Mucosa of descending colon (tissue), 3 donors: ENCODE measurements at regions not wholly inside any gene's neighbourhood (a gene's known extent, or its start where the extent isn't known, plus 50 kb on each side); places are given as distances from the start of the nearest gene placed in this dataset.

Experiments used
- ATAC-seq: fragments of 200-7000 bp; cut with Tn5 transposase; one replicate; pipeline ENCODE4 v1.9.1; 2020; ENCODE audit warnings: mild to moderate bottlenecking, moderate library complexity
- DNase-seq, 3 donors: peaks; one replicate each; pipeline ENCODE4 v3.0.0-alpha.2; 2020
- H3K36me3 ChIP-seq: fragments of 200-600 bp; one replicate; pipeline ENCODE4 v1.8.0; 2021; ENCODE audit warnings: low read depth, mild to moderate bottlenecking
- H3K4me1 ChIP-seq: fragments of 200-600 bp; one replicate; pipeline ENCODE4 v1.8.0; 2021; ENCODE audit warnings: low read depth, mild to moderate bottlenecking
- H3K4me3 ChIP-seq: fragments of 200-600 bp; one replicate; pipeline ENCODE4 v1.8.0; 2021; ENCODE audit warnings: mild to moderate bottlenecking
- H3K9me3 ChIP-seq: fragments of 200-600 bp; one replicate; pipeline ENCODE4 v1.8.0; 2021; ENCODE audit warnings: mild to moderate bottlenecking
- intact Hi-C, 2 donors: fragments of 100-400 bp; cut with DNase I in 1 of 2; cut with micrococcal nuclease in 1 of 2; formaldehyde crosslinking; loops; one replicate each; pipeline versions ENCODE4 v1.11.0 to v1.11.1; 2022; cut with DNase I, micrococcal nuclease
- TF ChIP-seq, protein P1 (sequence below): fragments of 200-600 bp; IDR thresholded peaks from one replicate; pipeline ENCODE4 v1.8.0; 2022; ENCODE audit warnings: antibody characterized with exemption, mild to moderate bottlenecking
- donor health status: DM: no; HTN: no; CAD: no; lungs with moderate emphysema.
- donor health status: DM: no; HTN: no; CAD: no.
- donor health status: DM: no; HTN: yes; CAD: no.

DNA sequence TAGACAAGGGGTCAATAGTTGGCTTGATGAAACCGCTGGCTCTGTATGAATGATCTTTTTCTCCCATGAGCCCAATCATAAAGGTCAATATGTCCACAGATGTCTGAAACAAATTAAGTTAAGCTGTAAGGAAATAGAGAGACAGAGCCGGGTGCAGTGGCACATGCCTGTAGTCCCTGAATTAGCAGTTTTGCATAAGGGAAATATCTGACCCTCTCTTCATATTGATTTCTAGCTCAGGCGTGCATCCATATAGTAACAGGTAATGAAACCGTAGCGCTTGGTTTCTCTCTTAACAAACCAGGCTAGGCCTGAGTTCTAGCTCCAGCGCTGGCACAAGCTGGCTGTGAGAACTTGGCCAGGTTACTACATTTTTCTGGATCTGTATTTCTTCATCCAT, 118.1 kb upstream of the ERCC6L2 start:
- TF ChIP-seq, protein P1, sequence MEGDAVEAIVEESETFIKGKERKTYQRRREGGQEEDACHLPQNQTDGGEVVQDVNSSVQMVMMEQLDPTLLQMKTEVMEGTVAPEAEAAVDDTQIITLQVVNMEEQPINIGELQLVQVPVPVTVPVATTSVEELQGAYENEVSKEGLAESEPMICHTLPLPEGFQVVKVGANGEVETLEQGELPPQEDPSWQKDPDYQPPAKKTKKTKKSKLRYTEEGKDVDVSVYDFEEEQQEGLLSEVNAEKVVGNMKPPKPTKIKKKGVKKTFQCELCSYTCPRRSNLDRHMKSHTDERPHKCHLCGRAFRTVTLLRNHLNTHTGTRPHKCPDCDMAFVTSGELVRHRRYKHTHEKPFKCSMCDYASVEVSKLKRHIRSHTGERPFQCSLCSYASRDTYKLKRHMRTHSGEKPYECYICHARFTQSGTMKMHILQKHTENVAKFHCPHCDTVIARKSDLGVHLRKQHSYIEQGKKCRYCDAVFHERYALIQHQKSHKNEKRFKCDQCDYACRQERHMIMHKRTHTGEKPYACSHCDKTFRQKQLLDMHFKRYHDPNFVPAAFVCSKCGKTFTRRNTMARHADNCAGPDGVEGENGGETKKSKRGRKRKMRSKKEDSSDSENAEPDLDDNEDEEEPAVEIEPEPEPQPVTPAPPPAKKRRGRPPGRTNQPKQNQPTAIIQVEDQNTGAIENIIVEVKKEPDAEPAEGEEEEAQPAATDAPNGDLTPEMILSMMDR, result no peak
- ATAC-seq, result no peak
- no peaks in the 10 kb centered on the region for H3K9me3 ChIP-seq
- H3K4me1 ChIP-seq, result peaks cover 4% of the 10 kb centered on the region
- H3K36me3 ChIP-seq, result no peaks in the 10 kb centered on the region
- no peak for DNase-seq
- H3K4me3 ChIP-seq, result no peak overlapping the region
- intact Hi-C loops, result no loop called here

DNA sequence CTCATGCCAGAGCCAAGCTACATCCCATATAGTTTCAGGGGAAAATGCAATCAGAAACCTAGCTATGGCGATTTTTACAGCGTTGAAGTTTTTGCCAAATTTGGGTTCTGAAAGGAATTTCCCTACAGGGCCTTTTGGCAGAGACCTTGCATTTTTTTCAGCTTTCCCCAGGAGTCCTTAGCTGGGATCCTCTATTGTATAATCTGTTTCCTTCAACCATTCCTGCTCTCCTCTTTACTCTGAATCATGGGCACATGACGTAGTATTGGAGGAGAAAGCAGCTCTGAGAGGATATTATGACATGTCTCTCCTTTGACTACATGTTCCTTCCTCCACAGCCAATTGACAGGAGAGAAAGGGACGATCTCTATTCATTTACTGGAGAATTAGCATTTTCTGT, 118.5 kb upstream of the ERCC6L2 start:
- H3K36me3 ChIP-seq, result no peaks in the 10 kb centered on the region
- no peak overlapping the region for H3K4me3 ChIP-seq
- peaks cover 4% of the 10 kb centered on the region for H3K4me1 ChIP-seq
- DNase-seq, result no peak
- intact Hi-C loops, result no loop called here
- ATAC-seq, result no peak
- no peaks in the 10 kb centered on the region for H3K9me3 ChIP-seq
- TF ChIP-seq, protein P1, result no peak

DNA sequence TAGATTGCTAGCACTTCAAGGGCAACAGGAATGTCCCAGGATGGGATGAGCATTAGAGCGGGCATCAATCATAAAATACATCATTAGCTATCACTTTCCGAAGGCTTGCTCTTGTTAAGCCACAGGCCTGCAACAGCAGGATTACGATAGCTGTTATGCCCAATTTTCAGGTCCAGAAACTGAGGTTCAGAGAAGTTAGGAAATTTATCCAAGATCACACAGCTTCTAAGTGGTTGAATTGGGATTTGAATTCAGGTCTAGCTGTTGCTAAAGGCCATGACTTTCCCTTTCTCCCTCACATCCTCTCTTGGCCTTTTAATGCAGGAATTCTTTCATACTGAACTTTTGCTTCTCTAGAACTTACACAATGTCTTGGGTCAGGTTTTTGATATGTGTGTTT, 119.4 kb upstream of the ERCC6L2 start:
- Histone ChIP-seq H3K4me3 (no peak overlapping the region), H3K9me3 (no peaks in the 10 kb centered on the region), H3K4me1 (peaks cover 4% of the 10 kb centered on the region), H3K36me3 (no peaks in the 10 kb centered on the region)
- DNase-seq (no peak), ATAC-seq (no peak)
- TF ChIP-seq, protein P1, result no peak
- intact Hi-C loops, result no loop called here

DNA sequence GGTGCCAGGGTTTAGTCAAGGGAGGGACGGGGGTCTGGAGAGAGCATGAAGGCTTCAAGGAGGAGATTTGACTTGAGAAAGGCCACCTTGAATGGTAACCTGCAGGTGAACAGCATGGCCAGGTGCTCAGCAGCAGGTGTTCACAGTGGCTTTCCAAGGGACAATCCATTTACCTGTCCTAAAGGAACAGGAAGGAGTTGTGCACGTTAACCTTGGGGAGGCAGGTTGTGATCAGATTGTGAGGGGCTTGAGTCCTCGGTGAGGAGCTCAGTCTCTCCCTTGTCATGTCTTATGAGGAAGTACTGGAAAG, 120.1 kb upstream of the ERCC6L2 start:
- peaks cover 4% of the 10 kb centered on the region for H3K4me1 ChIP-seq
- TF ChIP-seq, protein P1, result no peak
- H3K9me3 ChIP-seq, result no peaks in the 10 kb centered on the region
- intact Hi-C loops, result no loop called here
- no peak for DNase-seq
- no peak overlapping the region for H3K4me3 ChIP-seq
- no peaks in the 10 kb centered on the region for H3K36me3 ChIP-seq
- ATAC-seq, result no peak

DNA sequence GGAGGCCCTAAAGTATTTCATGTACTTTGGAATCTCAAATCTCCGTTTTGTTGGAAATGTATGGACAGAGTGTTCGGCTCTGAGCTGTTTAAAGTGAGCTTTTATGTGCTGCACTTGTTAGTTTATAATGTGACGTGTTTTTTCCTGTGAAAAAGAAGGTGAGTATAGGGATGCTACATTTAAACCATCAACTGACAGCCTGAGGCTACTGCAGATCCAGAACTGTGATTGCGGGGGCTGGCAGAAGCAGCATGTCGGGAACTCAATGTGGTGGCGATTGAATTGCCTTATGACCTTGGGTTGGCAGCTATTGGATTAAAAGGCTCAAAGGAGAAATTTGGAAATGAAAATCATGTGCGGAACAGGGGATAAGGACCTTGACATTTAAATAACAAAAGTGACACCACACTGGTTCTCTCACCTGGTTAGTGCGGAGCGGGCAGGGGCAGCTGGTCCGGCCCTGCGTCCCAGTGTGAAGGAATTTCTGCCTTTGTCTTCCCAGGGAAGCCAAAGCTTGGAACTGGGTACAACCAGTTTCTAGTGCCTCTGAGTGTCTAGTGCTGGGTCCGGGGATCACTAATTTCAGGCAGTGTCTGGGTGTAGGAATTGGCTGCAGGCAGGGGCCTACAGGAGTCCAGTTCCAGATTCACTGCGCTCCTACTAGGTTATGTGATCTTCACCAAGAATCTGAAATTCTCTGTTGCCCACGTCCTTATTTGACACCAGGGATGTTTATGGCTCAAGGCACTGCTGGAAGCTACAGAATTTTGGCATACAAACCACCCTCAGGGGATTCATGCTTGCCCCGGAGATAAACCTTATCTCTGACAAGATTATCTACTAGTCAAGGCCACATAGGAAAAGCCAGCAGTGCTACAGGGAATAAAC, 120.7 kb upstream of the ERCC6L2 start:
- peaks cover 4% of the 10 kb centered on the region for H3K4me1 ChIP-seq
- ATAC-seq (no peak), DNase-seq (no peak)
- intact Hi-C loops, result no loop called here
- no peak overlapping the region for H3K4me3 ChIP-seq
- TF ChIP-seq, protein P1, result no peak
- no peaks in the 10 kb centered on the region for H3K36me3 ChIP-seq
- H3K9me3 ChIP-seq, result no peaks in the 10 kb centered on the region
